Astrocyte of the spinal cord (primary cell): ENCODE measurements at regions not wholly inside any gene's neighbourhood (a gene's known extent, or its start where the extent isn't known, plus 50 kb on each side); places are given as distances from the start of the nearest gene placed in this dataset.
A peak's percentile ranks its signal among the peaks of the same experiment; 100 is the strongest.

ENCODE experiments used
- DNase-seq: peaks from one replicate; pipeline ENCODE4 v3.0.0; 2011; ENCODE audit warnings: low read depth, low spot score
- H3K4me3 ChIP-seq: 2 replicates; pipeline ENCODE4 v1.5.1; 2011; ENCODE audit warnings: low read depth, mild to moderate bottlenecking, low read length, moderate library complexity
- CTCF ChIP-seq: IDR thresholded peaks from 2 replicates; pipeline ENCODE4 v1.5.1; 2012; ENCODE audit warnings: low read depth, mild to moderate bottlenecking, low read length, inconsistent platforms
- in situ Hi-C: cut with HindIII; loops from 2 replicates; pipeline ENCODE4 v1.10.0; 2017; ENCODE audit warnings: low sequenced_read_pairs

GRCh38 chr2:224136396-224136795 lies 97.3 kb upstream of the SERPINE2 start:
- no peak for TF ChIP-seq CTCF
- H3K4me3 ChIP-seq: no peak overlapping the region
- no peak for DNase-seq
- in situ Hi-C loops: no loop called here

- in situ Hi-C loops: no loop called here
- no peak for TF ChIP-seq CTCF
- H3K4me3 ChIP-seq: no peak overlapping the region
- no peak for DNase-seq
Observed at GRCh38 chr2:224135881-224136280, 96.8 kb upstream of the SERPINE2 start.

- in situ Hi-C loops: no loop called here
- H3K4me3 ChIP-seq: no peak overlapping the region
- no peak for DNase-seq
- TF ChIP-seq CTCF: no peak
Observed at GRCh38 chr2:224134003-224134734, 95.1 kb upstream of the SERPINE2 start.

GRCh38 chr2:224133387-224133786 lies 94.3 kb upstream of the SERPINE2 start:
- in situ Hi-C loops: no loop called here
- no peak for TF ChIP-seq CTCF
- no peak overlapping the region for H3K4me3 ChIP-seq
- DNase-seq: no peak

GRCh38 chr2:224127871-224128501 lies 88.9 kb upstream of the SERPINE2 start:
- no peak for TF ChIP-seq CTCF
- in situ Hi-C loops: no loop called here
- no peak overlapping the region for H3K4me3 ChIP-seq
- DNase-seq: peak; percentile 47

GRCh38 chr2:224126440-224126839 lies 87.4 kb upstream of the SERPINE2 start:
- no peak for DNase-seq
- H3K4me3 ChIP-seq: no peak overlapping the region
- in situ Hi-C loops: no loop called here
- no peak for TF ChIP-seq CTCF
